HepG2 (cell line): ENCODE measurements at regions not wholly inside any gene's neighbourhood (a gene's known extent, or its start where the extent isn't known, plus 50 kb on each side); places are given as distances from the start of the nearest gene placed in this dataset.

Source experiments
- HNRNPL ChIP-seq: fragments of 200-400 bp; formaldehyde crosslinking; IDR thresholded peaks from 2 replicates; pipeline ENCODE4 v1.6.1; 2017; ENCODE audit warnings: mild to moderate bottlenecking, low read depth, low read length
- ZNF3 ChIP-seq: IDR thresholded peaks from 2 replicates; pipeline ENCODE4 v1.7.0; 2017; ENCODE audit warnings: inconsistent platforms
- TF ChIP-seq, protein P1 (sequence below): sonication (generic); formaldehyde crosslinking; IDR thresholded peaks from 2 replicates; pipeline ENCODE4 v1.8.0; 2022; ENCODE audit warnings: low read depth, missing genetic modification reagents
- TF ChIP-seq, protein P2 (sequence below): sonication (generic); formaldehyde crosslinking; IDR thresholded peaks from 2 replicates; pipeline ENCODE4 v1.5.0; 2020; ENCODE audit warnings: mild to moderate bottlenecking, missing genetic modification reagents, moderate library complexity

DNA sequence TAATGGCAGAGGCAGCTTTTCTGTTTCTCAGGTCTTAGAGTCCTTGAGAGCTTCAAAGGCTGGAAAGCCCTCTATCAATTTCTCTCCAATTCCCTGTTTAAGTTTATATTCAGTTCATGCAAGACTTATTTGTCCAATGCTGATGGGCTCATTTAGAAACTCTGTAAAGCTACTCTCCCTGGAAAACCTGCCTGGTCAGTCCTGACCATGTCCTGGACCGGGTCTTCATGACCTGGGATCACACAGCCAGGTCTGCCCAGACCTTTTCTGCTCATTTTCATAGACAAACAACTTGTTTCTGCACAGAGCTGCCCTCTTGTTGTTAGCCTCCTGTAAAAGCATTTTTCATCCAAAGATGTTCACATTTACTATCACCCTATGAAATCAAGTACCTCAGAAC, 85.4 kb upstream of the TBCA start:
- TF ChIP-seq HNRNPL (no peak), ZNF3 (CRISPR knock-in tag) (no peak)
- TF ChIP-seq, protein P1, sequence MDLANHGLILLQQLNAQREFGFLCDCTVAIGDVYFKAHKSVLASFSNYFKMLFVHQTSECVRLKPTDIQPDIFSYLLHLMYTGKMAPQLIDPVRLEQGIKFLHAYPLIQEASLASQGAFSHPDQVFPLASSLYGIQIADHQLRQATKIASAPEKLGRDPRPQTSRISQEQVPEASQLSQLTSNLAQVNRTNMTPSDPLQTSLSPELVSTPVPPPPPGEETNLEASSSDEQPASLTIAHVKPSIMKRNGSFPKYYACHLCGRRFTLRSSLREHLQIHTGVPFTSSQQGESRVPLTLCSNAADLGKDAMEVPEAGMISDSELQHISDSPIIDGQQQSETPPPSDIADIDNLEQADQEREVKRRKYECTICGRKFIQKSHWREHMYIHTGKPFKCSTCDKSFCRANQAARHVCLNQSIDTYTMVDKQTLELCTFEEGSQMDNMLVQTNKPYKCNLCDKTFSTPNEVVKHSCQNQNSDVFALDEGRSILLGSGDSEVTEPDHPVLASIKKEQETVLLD: no peak
- TF ChIP-seq, protein P2, sequence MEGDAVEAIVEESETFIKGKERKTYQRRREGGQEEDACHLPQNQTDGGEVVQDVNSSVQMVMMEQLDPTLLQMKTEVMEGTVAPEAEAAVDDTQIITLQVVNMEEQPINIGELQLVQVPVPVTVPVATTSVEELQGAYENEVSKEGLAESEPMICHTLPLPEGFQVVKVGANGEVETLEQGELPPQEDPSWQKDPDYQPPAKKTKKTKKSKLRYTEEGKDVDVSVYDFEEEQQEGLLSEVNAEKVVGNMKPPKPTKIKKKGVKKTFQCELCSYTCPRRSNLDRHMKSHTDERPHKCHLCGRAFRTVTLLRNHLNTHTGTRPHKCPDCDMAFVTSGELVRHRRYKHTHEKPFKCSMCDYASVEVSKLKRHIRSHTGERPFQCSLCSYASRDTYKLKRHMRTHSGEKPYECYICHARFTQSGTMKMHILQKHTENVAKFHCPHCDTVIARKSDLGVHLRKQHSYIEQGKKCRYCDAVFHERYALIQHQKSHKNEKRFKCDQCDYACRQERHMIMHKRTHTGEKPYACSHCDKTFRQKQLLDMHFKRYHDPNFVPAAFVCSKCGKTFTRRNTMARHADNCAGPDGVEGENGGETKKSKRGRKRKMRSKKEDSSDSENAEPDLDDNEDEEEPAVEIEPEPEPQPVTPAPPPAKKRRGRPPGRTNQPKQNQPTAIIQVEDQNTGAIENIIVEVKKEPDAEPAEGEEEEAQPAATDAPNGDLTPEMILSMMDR (CRISPR knock-in tag): no peak
